Stomach (tissue), 4 donors: ENCODE measurements at regions not wholly inside any gene's neighbourhood (a gene's known extent, or its start where the extent isn't known, plus 50 kb on each side); places are given as distances from the start of the nearest gene placed in this dataset.

ENCODE experiments used
- CTCF ChIP-seq, 7 experiments: fragments of 450-650 bp in 4 of 7; fragments of 200-600 bp in 3 of 7; sonication (generic) in 3 of 7; IDR thresholded peaks; one replicate each; pipeline ENCODE4 v1.5.1; 2016 to 2019; ENCODE audit warnings: antibody characterized with exemption in 7 of 7, control low read depth in 2 of 7, mild to moderate bottlenecking in 1 of 7
- POLR2A ChIP-seq, 4 donors: fragments of 450-650 bp; IDR thresholded peaks; one replicate each; pipeline ENCODE4 v1.6.1; 2016; ENCODE audit warnings: antibody characterized with exemption in 4 of 4, control low read depth in 2 of 4, mild to moderate bottlenecking in 1 of 4, moderate library complexity in 1 of 4

GRCh38 chr18:10036479-10036878, 122.7 kb downstream of the VAPA start:
- TF ChIP-seq CTCF (IDR thresholded peaks at IDR 0.05) (no peak), POLR2A (IDR thresholded peaks at IDR 0.05) (no peak)
